Fibroblast of villous mesenchyme (primary cell): ENCODE measurements at regions not wholly inside any gene's neighbourhood (a gene's known extent, or its start where the extent isn't known, plus 50 kb on each side); places are given as distances from the start of the nearest gene placed in this dataset.
A peak's percentile ranks its signal among the peaks of the same experiment; 100 is the strongest.
"Not testable (repeated sequence)": the region's sequence is repeated elsewhere in the genome, so short reads cannot be mapped to it uniquely, and the experiment has no call there.

ENCODE experiments used
- DNase-seq: peaks from one replicate; pipeline ENCODE4 v3.0.0-alpha.2; 2010; ENCODE audit warnings: low read depth
- H3K4me3 ChIP-seq: 2 replicates; pipeline ENCODE4 v1.5.1; 2011; ENCODE audit warnings: low read depth, mild to moderate bottlenecking, low read length
- CTCF ChIP-seq: IDR thresholded peaks from 2 replicates; pipeline ENCODE4 v1.5.1; 2012; ENCODE audit warnings: low read depth, mild to moderate bottlenecking, low read length; ENCODE audit not compliant: insufficient read depth

- TF ChIP-seq CTCF: no peak
- DNase-seq: no peak
These were observed 298.1 kb upstream of the SGO1 start for GRCh38 chr3:20484126-20484525.

GRCh38 chr3:20482350-20482749, 296.3 kb upstream of the SGO1 start:
- no peak for DNase-seq
- no peak overlapping the region for H3K4me3 ChIP-seq

More at GRCh38 chr3:20484126-20484525, 298.1 kb upstream of the SGO1 start:
- H3K4me3 ChIP-seq: no peak overlapping the region

GRCh38 chr3:20480786-20481365, 294.9 kb upstream of the SGO1 start:
- no peak overlapping the region for H3K4me3 ChIP-seq
- peak; percentile 2 for DNase-seq
- TF ChIP-seq CTCF: no peak

More at GRCh38 chr3:20482350-20482749, 296.3 kb upstream of the SGO1 start:
- no peak for TF ChIP-seq CTCF

- no peak for TF ChIP-seq CTCF
- H3K4me3 ChIP-seq: no peak overlapping the region
- DNase-seq: no peak
These were observed 292.4 kb upstream of the SGO1 start for GRCh38 chr3:20478436-20478835.

- not testable (repeated sequence) for H3K4me3 ChIP-seq, DNase-seq
These were observed 278.2 kb upstream of the SGO1 start for GRCh38 chr3:20464237-20464636.

GRCh38 chr3:20462723-20463122, 276.7 kb upstream of the SGO1 start:
- no peak for DNase-seq
- TF ChIP-seq CTCF: no peak
- H3K4me3 ChIP-seq: no peak overlapping the region

GRCh38 chr3:20462226-20462625, 276.2 kb upstream of the SGO1 start:
- no peak for TF ChIP-seq CTCF
- DNase-seq: no peak
- no peak overlapping the region for H3K4me3 ChIP-seq
